Vagina (tissue), 2 donors: ENCODE measurements at regions not wholly inside any gene's neighbourhood (a gene's known extent, or its start where the extent isn't known, plus 50 kb on each side); places are given as distances from the start of the nearest gene placed in this dataset.

Source experiments
- POLR2A ChIP-seq, 2 donors: fragments of 450-650 bp; IDR thresholded peaks; one replicate each; pipeline ENCODE4 v1.6.1; 2017; ENCODE audit warnings: antibody characterized with exemption in 2 of 2, mild to moderate bottlenecking in 2 of 2, moderate library complexity in 2 of 2
- POLR2AphosphoS5 ChIP-seq, 2 donors: sonication (generic); formaldehyde crosslinking; IDR thresholded peaks; one replicate each; pipeline ENCODE4 v1.9.0; 2017; ENCODE audit warnings: antibody characterized with exemption in 2 of 2, mild to moderate bottlenecking in 2 of 2, low read depth in 1 of 2; ENCODE audit not compliant: insufficient read depth in 1 of 2
- TF ChIP-seq, protein P1 (sequence below), 3 experiments: fragments of 450-650 bp in 2 of 3; fragments of 200-600 bp in 1 of 3; sonication (generic) in 1 of 3; IDR thresholded peaks; one replicate each; pipeline ENCODE4 v1.5.1; 2017 to 2019; ENCODE audit warnings: antibody characterized with exemption in 3 of 3, mild to moderate bottlenecking in 2 of 3, moderate library complexity in 2 of 3

DNA sequence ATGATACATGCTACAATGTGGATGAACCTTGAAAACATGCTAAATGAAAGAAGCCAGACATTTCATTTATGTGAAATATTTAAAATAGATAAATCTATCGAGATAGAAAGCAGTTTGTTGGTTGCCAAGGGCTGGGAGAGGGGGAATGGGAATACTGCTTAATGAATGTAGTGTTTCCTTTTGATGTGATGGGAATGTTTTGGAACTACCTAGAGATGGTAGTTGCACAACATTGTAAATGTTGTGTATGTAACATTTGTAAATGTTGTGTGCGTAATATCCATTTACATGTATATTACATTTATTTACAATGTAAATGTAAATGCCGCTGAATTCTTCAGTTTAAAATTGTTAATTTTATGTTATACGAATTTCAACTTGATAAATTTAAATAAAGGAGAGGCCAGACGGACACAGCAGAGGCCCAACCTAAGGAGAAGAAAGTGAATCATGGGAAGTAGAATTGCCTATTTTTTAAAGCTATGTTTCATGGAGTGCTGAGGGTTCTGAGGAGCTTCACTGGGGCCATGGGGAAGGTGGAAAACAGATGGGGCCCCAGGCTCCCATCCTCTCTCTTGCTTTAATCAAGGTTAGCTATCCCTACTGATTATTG lies 60.0 kb upstream of the TEX13D start:
- TF ChIP-seq, protein P1, sequence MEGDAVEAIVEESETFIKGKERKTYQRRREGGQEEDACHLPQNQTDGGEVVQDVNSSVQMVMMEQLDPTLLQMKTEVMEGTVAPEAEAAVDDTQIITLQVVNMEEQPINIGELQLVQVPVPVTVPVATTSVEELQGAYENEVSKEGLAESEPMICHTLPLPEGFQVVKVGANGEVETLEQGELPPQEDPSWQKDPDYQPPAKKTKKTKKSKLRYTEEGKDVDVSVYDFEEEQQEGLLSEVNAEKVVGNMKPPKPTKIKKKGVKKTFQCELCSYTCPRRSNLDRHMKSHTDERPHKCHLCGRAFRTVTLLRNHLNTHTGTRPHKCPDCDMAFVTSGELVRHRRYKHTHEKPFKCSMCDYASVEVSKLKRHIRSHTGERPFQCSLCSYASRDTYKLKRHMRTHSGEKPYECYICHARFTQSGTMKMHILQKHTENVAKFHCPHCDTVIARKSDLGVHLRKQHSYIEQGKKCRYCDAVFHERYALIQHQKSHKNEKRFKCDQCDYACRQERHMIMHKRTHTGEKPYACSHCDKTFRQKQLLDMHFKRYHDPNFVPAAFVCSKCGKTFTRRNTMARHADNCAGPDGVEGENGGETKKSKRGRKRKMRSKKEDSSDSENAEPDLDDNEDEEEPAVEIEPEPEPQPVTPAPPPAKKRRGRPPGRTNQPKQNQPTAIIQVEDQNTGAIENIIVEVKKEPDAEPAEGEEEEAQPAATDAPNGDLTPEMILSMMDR (IDR thresholded peaks at IDR 0.05): no peak
- TF ChIP-seq POLR2AphosphoS5 (IDR thresholded peaks at IDR 0.05; ENCODE audit: insufficient read depth in 1 of 2, low read depth in 1 of 2): no peak
- no peak for TF ChIP-seq POLR2A (IDR thresholded peaks at IDR 0.05)
